Activated naive CD4-positive, alpha-beta T cell treated with anti-CD3 and anti-CD28 coated beads, Interleukin-2, amount 50 U/mL, for 72 hours (primary cell): ENCODE measurements at regions not wholly inside any gene's neighbourhood (a gene's known extent, or its start where the extent isn't known, plus 50 kb on each side); places are given as distances from the start of the nearest gene placed in this dataset.

ENCODE experiments used
- ATAC-seq, 2 donors: fragments of 150-1000 bp; cut with Tn5 transposase; 2 replicates each; pipeline ENCODE4 v1.10.0; 2021; ENCODE audit warnings: mild to moderate bottlenecking in 2 of 2, moderate library complexity in 2 of 2
- DNase-seq, 2 donors: peaks; one replicate each; pipeline ENCODE4 v3.0.0; 2021 to 2022; ENCODE audit warnings: low spot score in 2 of 2
- H3K27ac Mint-ChIP-seq, 2 donors: one replicate each; pipeline ENCODE4 v1.8.0; 2022; ENCODE audit warnings: mild to moderate bottlenecking in 2 of 2, mixed read lengths in 2 of 2
- H3K36me3 Mint-ChIP-seq, 2 donors: one replicate each; pipeline ENCODE4 v1.8.0; 2022; ENCODE audit warnings: mixed read lengths in 2 of 2
- H3K9me3 Mint-ChIP-seq, 2 donors: one replicate each; pipeline ENCODE4 v1.8.0; 2022; ENCODE audit warnings: mixed read lengths in 2 of 2

DNA sequence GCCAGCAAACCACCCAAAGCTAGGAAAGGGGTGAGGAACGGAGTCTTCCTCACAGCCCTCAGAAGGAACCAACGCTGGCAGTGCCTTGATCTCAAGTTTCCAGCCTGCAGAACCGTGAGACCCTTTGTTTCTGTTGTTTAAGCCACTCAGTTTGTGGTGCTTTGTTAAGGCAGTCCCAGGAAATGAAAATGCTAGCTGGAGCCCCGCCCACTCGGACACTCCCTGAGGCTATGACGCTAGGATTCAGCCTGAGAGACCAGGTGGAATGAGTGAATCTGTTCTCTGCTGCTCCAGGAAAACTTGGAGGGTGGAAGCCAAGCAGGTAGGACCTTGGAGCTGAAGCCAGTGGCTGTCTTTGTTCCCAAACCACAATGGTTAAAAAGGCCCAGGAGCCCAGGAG, 196.5 kb upstream of the POU3F1 start:
- Mint-ChIP-seq H3K36me3 (no peaks in the 10 kb centered on the region), H3K9me3 (no peaks in the 10 kb centered on the region), H3K27ac (no peak overlapping the region)
- DNase-seq (no peak), ATAC-seq (no peak)

DNA sequence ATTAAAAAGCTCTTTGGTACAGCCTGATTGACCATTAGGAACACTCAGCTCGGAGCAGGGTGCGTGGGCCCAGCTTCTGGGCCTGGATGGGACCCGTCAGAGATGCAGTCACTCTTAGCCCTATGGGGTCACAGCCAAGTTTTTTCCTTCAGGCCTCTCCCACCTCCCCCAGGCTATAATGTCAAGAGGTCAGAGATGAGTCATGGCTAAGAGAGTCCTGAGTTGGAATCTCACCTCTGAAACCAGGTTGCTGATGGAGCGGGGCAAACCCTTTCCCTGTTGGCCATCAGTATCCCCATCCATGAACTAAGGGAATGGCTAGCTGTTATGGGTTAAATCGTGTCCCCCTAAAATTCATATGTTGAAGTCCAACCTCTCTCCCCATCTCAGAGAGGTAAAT, 195.9 kb upstream of the POU3F1 start:
- Mint-ChIP-seq H3K36me3 (no peaks in the 10 kb centered on the region), H3K27ac (no peak overlapping the region), H3K9me3 (no peaks in the 10 kb centered on the region)
- ATAC-seq = no peak
- no peak for DNase-seq

- Mint-ChIP-seq H3K36me3 (no peaks in the 10 kb centered on the region), H3K9me3 (no peaks in the 10 kb centered on the region), H3K27ac (no peak overlapping the region)
- ATAC-seq = no peak
- no peak for DNase-seq
Measured at GRCh38 chr1:38241594-38242334, 195.2 kb upstream of the POU3F1 start.

GRCh38 chr1:38240618-38241017, 194.0 kb upstream of the POU3F1 start:
- Mint-ChIP-seq H3K9me3 (no peaks in the 10 kb centered on the region), H3K27ac (no peak overlapping the region), H3K36me3 (no peaks in the 10 kb centered on the region)
- ATAC-seq (no peak), DNase-seq (no peak)

DNA sequence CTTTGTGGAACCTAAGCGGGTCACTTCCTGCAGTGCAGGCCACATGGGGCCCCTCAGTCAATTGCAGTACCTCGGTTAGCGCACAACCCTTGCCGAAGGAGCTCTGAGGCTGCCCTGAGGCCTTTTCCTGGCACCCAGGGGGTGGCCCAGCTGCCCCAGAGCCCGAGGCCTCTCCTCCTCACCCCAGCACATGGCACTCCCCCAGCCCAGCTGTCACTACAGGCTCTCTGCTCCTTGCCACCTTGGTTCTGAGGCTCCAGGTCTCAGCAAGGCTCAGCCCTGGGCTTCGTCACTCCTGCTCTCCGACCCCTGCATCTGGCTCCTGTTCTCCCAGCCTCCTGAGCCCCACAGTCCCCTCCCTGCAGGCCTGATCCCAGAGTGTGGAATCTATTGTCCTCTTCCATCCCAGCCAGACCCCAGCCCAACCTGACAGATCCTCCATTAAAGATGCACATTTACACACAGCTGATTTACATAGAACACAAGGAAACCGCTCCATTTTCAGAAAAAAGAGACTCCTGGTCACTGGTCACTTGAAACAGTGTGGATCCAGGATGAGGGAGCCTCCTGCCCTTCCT, 192.8 kb upstream of the POU3F1 start:
- Mint-ChIP-seq H3K36me3 (no peaks in the 10 kb centered on the region), H3K27ac (no peak overlapping the region), H3K9me3 (no peaks in the 10 kb centered on the region)
- ATAC-seq (no peak), DNase-seq (no peak)

GRCh38 chr1:38238294-38238693, 191.7 kb upstream of the POU3F1 start:
- Mint-ChIP-seq H3K36me3 (no peaks in the 10 kb centered on the region), H3K27ac (no peak overlapping the region), H3K9me3 (no peaks in the 10 kb centered on the region)
- no peak for ATAC-seq
- no peak for DNase-seq

- no peak for DNase-seq
- Mint-ChIP-seq H3K27ac (no peak overlapping the region), H3K9me3 (no peaks in the 10 kb centered on the region), H3K36me3 (no peaks in the 10 kb centered on the region)
- ATAC-seq = no peak
Measured at GRCh38 chr1:38235705-38236104, 189.1 kb upstream of the POU3F1 start.

DNA sequence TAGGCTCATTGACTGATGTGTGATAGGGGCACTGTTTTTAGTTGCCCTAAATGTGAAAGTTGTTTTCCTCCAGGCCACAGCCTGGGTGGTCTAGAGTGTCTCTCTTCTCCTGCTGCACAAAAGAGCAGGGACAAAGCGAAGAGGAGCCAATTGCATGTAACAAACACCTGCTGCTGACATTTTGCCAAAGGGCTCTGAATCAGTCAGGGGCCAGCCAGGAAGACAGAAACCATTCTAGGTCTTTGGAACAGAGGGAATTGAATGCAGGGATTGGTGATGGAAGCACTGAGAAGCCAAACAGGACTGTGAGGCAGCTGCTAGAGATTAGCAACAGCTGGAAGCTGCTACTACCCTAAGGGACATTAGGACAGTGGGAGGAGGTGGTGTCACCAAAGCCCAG, 185.3 kb upstream of the POU3F1 start:
- Mint-ChIP-seq H3K9me3 (no peaks in the 10 kb centered on the region), H3K36me3 (no peaks in the 10 kb centered on the region), H3K27ac (no peak overlapping the region)
- no peak for DNase-seq
- no peak for ATAC-seq

- H3K27ac Mint-ChIP-seq = no peak overlapping the region
- ATAC-seq = no peak
- H3K36me3 Mint-ChIP-seq = no peaks in the 10 kb centered on the region
- peaks cover 0 to 3% of the 10 kb centered on the region in 2 donors for H3K9me3 Mint-ChIP-seq
- no peak for DNase-seq
Measured at GRCh38 chr1:38228718-38229117, 182.1 kb upstream of the POU3F1 start.

- ATAC-seq (no peak), DNase-seq (no peak)
- Mint-ChIP-seq H3K27ac (no peak overlapping the region), H3K9me3 (peaks cover 0 to 3% of the 10 kb centered on the region in 2 donors), H3K36me3 (no peaks in the 10 kb centered on the region)
Measured at GRCh38 chr1:38225745-38226144, 179.2 kb upstream of the POU3F1 start.

DNA sequence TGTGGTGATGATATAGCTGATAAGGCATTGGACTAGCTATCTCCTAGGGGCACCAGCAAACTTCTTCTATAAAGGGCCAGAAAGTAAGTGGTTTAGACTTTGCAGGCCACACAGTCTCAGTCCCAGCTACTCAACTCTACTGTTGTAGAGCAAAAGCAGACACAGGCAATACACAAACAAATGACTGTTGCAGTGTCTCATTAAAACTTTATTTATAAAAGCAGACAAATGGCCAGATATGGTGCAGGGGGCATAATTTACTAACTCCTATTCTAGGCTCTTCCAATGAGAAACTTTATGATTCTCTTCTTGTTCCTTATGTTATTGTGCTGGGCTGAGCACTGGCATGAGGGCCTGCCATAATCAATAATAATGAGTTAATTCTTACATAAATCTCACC, 176.8 kb upstream of the POU3F1 start:
- ATAC-seq (no peak), DNase-seq (no peak)
- H3K9me3 Mint-ChIP-seq = peaks cover 0 to 3% of the 10 kb centered on the region in 2 donors
- H3K36me3 Mint-ChIP-seq = no peaks in the 10 kb centered on the region
- no peak overlapping the region for H3K27ac Mint-ChIP-seq

GRCh38 chr1:38222891-38223290, 176.3 kb upstream of the POU3F1 start:
- Mint-ChIP-seq H3K9me3 (peaks cover 0 to 3% of the 10 kb centered on the region in 2 donors), H3K27ac (no peak overlapping the region), H3K36me3 (no peaks in the 10 kb centered on the region)
- DNase-seq (no peak), ATAC-seq (no peak)

DNA sequence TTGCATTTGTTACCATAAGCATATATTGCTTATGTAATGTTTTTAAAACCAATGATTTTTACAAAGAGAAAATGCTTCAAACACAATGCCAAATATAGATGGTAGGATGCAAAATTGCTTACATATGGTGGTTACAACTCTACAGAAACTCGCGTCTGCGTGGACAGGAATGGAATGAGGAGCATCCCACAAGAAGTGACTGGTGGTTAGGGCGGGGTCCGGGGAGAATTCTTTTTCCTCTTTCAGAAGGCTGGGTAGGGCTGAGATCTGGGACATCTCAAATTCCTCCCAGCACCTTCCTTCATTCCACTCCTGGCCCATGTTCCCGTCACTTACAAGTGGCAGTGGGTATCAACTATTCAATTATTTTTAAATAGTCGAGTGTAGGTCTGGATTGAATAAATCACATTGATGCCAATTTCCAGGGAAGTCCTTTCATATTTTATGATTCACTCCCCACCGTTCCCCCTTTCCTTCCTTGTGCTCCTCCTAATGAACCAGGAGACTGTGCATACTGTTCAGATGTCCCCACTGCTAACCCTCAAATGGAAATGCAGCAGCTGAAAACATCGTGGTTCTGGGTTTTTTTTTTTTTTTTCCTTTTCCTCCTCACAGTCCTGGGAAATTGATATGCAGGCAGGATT, 174.5 kb upstream of the POU3F1 start:
- no peak for DNase-seq
- Mint-ChIP-seq H3K27ac (no peak overlapping the region), H3K9me3 (peaks cover 0 to 3% of the 10 kb centered on the region in 2 donors), H3K36me3 (no peaks in the 10 kb centered on the region)
- ATAC-seq = no peak

DNA sequence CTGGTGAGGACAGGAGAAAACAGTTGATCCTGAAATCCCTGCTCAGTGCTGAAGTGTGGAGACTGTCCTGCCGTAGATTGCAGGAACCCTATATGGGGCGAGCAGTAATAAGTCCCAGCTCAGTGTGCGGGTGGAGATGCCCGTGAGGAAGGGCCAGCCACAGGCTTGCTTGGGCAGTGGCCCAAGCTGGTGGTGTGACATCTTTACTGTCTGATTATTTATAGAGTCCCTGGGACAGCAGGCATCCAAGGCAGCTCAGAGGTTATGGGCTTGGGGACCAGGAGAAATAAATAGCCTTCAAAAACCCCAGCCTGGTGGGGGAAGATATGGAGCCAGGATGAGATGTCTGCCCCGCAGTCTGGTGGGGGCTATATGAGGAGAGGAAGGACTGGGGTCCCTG, 170.7 kb upstream of the POU3F1 start:
- Mint-ChIP-seq H3K27ac (no peak overlapping the region), H3K36me3 (no peaks in the 10 kb centered on the region), H3K9me3 (no peaks in the 10 kb centered on the region)
- DNase-seq = no peak
- no peak for ATAC-seq

GRCh38 chr1:38213646-38214434, 167.2 kb upstream of the POU3F1 start:
- ATAC-seq (no peak), DNase-seq (no peak)
- no peaks in the 10 kb centered on the region for H3K36me3 Mint-ChIP-seq
- no peaks in the 10 kb centered on the region for H3K9me3 Mint-ChIP-seq
- H3K27ac Mint-ChIP-seq = no peak overlapping the region

DNA sequence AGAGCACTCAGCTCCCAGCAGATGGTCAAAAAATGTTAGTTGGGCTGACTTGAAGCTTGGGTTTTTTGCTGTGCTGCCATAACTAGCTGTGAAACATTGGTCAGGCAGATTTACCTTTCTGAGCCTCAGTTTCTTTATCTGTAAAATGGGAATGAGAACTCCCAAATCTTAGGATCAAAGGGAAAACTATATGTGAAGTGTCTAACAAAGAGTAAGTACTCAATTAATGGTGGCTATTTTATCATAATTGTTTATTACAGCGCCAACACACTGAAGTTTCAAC, 164.2 kb upstream of the POU3F1 start:
- Mint-ChIP-seq H3K27ac (no peak overlapping the region), H3K36me3 (no peaks in the 10 kb centered on the region), H3K9me3 (no peaks in the 10 kb centered on the region)
- ATAC-seq (no peak), DNase-seq (no peak)

DNA sequence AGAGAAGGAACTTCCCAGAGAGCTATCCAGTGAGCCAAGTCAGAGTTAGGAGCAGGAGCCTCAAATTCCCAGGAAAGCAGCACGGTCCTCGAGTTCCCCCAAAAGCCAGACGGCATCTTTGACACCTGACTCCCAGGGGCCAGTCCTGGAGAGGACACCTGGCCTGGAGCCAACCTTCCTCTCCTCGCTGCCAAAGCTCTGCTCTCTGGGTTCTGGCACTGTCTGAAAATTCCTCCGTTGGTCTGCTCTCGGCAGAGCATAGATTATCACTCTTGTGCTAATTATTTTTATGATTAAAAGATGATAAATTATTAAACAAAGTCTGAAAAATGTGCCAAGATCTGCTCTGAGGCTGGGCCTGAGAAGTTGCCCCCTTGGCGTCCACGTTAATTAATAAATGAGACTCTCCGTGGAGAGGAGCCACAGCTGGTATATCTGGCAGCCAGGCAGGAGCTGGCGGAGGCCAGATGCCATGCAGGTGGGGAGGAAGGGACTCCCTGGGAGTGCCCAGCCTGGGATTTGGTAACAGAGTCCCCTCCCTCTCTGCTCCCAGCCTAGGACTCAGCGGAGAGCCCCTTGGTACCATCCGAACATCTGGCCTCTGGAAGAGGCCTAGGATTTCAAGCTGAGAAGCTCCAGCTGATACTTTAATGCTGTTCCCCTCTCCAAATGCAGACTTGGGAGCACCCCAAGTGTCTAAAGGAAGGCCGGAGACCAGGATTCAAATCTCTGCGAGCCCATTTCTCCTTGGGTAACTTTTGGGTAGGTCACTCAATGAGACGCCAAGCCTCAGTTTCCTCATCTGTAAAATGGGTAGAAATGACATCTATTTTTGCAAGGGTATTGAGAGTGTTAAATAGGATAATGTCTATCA, 163.7 kb upstream of the POU3F1 start:
- ATAC-seq (no peak), DNase-seq (no peak)
- H3K36me3 Mint-ChIP-seq = no peaks in the 10 kb centered on the region
- H3K27ac Mint-ChIP-seq = no peak overlapping the region
- no peaks in the 10 kb centered on the region for H3K9me3 Mint-ChIP-seq
